Liver (tissue), 3 donors: ENCODE measurements at regions not wholly inside any gene's neighbourhood (a gene's known extent, or its start where the extent isn't known, plus 50 kb on each side); places are given as distances from the start of the nearest gene placed in this dataset.

Experiments used
- EGR1 ChIP-seq, 2 donors: IDR thresholded peaks; 2 replicates each; pipeline ENCODE4 v1.6.1; 2016 to 2018; ENCODE audit warnings: antibody characterized with exemption in 2 of 2, low read depth in 2 of 2
- SP1 ChIP-seq: IDR thresholded peaks from 2 replicates; pipeline ENCODE4 v1.6.1; 2018; ENCODE audit warnings: antibody characterized with exemption, mild to moderate bottlenecking
- TAF1 ChIP-seq: conservative IDR thresholded peaks from 2 replicates; pipeline ENCODE4 v1.6.1; 2016; ENCODE audit warnings: antibody characterized with exemption, mild to moderate bottlenecking
- TF ChIP-seq, protein P1 (sequence below): fragments of 150-350 bp; IDR thresholded peaks from 2 replicates; pipeline ENCODE4 v1.5.1; 2017; ENCODE audit warnings: improper control_type of control experiment, low read depth, low read length; ENCODE audit not compliant: missing input control
- donor health status: healthy.
- donor health status: healthy.

DNA sequence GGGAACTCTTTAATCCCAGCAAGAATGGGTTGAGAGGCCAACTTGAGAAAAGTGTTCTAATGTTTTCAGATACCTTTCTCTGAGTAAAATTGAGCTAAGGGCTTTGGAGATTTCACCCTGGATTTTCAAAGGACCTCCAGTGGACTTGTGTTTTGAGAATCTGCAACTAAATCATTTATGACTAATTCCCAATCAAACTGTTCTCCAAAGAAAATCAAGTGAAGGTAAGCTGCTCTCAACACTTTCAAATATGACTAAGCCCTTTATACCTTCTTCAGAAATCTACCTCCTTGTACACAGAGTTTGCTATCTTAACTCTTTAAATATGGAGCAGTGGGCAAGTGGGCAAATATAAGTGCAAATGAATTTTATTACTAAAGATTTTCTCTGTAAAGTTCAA is 392.9 kb downstream of the PDGFC start:
- TF ChIP-seq, protein P1, sequence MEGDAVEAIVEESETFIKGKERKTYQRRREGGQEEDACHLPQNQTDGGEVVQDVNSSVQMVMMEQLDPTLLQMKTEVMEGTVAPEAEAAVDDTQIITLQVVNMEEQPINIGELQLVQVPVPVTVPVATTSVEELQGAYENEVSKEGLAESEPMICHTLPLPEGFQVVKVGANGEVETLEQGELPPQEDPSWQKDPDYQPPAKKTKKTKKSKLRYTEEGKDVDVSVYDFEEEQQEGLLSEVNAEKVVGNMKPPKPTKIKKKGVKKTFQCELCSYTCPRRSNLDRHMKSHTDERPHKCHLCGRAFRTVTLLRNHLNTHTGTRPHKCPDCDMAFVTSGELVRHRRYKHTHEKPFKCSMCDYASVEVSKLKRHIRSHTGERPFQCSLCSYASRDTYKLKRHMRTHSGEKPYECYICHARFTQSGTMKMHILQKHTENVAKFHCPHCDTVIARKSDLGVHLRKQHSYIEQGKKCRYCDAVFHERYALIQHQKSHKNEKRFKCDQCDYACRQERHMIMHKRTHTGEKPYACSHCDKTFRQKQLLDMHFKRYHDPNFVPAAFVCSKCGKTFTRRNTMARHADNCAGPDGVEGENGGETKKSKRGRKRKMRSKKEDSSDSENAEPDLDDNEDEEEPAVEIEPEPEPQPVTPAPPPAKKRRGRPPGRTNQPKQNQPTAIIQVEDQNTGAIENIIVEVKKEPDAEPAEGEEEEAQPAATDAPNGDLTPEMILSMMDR: no peak
- TF ChIP-seq EGR1 (IDR thresholded peaks at IDR 0.05; ENCODE audit: low read depth in 2 of 2) (no peak), TAF1 (no peak), SP1 (no peak)
